K562 (cell line): ENCODE measurements at regions not wholly inside any gene's neighbourhood (a gene's known extent, or its start where the extent isn't known, plus 50 kb on each side); places are given as distances from the start of the nearest gene placed in this dataset.

ENCODE experiments used
- ATAC-seq: fragments of 200-7000 bp; cut with Tn5 transposase; 3 replicates; pipeline ENCODE4 v1.9.1; 2020; ENCODE audit warnings: moderate library complexity
- BruUV-seq: library from RNA; stranded (reverse); fragments of 400-500 nt; replicated peaks from 2 replicates; lab custom pipeline; 2021; lab: Mats Ljungman, UMichigan
- CTCF ChIA-PET: fragments of 300-600 bp; formaldehyde crosslinking; extraction: SDS; loops from one replicate; lab custom pipeline; 2021; ENCODE audit warnings: low intra/inter-chr PET ratio; lab: Yijun Ruan, JAX
- POLR2A ChIA-PET: fragments of 300-600, 350-650 bp; sonication (Branson Sonifier 250); formaldehyde crosslinking; extraction: SDS; loops from one replicate; lab custom pipeline; 2021; ENCODE audit warnings: antibody characterized with exemption, inconsistent platforms; lab: Yijun Ruan, JAX
- DNase-seq, 4 experiments: peaks; one replicate each; pipeline versions ENCODE4 v3.0.0 to v3.0.0-alpha.2; 2011 to 2018; ENCODE audit warnings: low spot score in 3 of 4, mixed read lengths in 3 of 4; ENCODE audit errors: extremely low read depth in 1 of 4
- FAIRE-seq: peaks from 2 replicates; lab custom pipeline; 2011; peaks lifted over from hg19 to GRCh38; lab: Jason Lieb, UNC
- H2AFZ ChIP-seq: 2 replicates; pipeline ENCODE4 v1.6.0; 2011; ENCODE audit warnings: low read depth, low read length, control low read depth, inconsistent platforms
- H3K27ac ChIP-seq: fragments of 200-600 bp; 3 replicates; pipeline ENCODE4 v1.8.0; 2011; ENCODE audit warnings: low read depth, mild to moderate bottlenecking, control low read depth, inconsistent platforms, low read length, moderate library complexity, mixed read lengths; ENCODE audit errors: extremely low read depth
- H3K27me3 ChIP-seq, 2 experiments: fragments of 300-600 bp in 1 of 2; 2 replicates in 1 of 2; 3 replicates in 1 of 2; pipeline versions ENCODE4 v1.6.0 to v1.8.0; 2011; ENCODE audit warnings: inconsistent platforms in 2 of 2, low read length in 2 of 2, mild to moderate bottlenecking in 1 of 2, mixed read lengths in 1 of 2, moderate library complexity in 1 of 2; ENCODE audit not compliant: control insufficient read depth in 2 of 2, insufficient read depth in 2 of 2
- H3K36me3 ChIP-seq: fragments of 300-600 bp; 3 replicates; pipeline ENCODE4 v1.8.0; 2011; ENCODE audit warnings: mild to moderate bottlenecking, low read length, inconsistent platforms; ENCODE audit not compliant: control insufficient read depth, insufficient read depth
- H3K4me1 ChIP-seq, 2 experiments: fragments of 200-600 bp in 1 of 2; replicated peaks in 1 of 2; 2 replicates in 1 of 2; 3 replicates in 1 of 2; pipeline versions ENCODE4 v1.5.1 to v1.8.0; 2011; ENCODE audit warnings: inconsistent platforms in 2 of 2, low read length in 2 of 2, mild to moderate bottlenecking in 1 of 2, mixed read lengths in 1 of 2, moderate library complexity in 1 of 2; ENCODE audit not compliant: control insufficient read depth in 2 of 2, insufficient read depth in 2 of 2
- H3K4me2 ChIP-seq: 2 replicates; pipeline ENCODE4 v1.6.1; 2011; ENCODE audit warnings: low read length, control low read depth, inconsistent platforms, mixed read lengths; ENCODE audit not compliant: insufficient read depth
- H3K4me3 ChIP-seq: fragments of 200-600 bp; sonication (generic), shearing (Covaris generic); 2 replicates; pipeline ENCODE4 v1.5.1; 2016; ENCODE audit warnings: control low read depth, inconsistent platforms
- H3K79me2 ChIP-seq: fragments of 200-600 bp; 3 replicates; pipeline ENCODE4 v1.8.0; 2011; ENCODE audit warnings: low read length, inconsistent platforms; ENCODE audit not compliant: control insufficient read depth, insufficient read depth
- H3K9ac ChIP-seq, 2 experiments: 2 replicates each; pipeline versions ENCODE4 v1.6.0 to v1.6.1; 2011; ENCODE audit warnings: low read depth in 2 of 2, low read length in 2 of 2, control low read depth in 1 of 2, inconsistent platforms in 1 of 2, mild to moderate bottlenecking in 1 of 2, mixed read lengths in 1 of 2; ENCODE audit not compliant: insufficient read depth in 1 of 2
- H3K9me1 ChIP-seq: one replicate; pipeline ENCODE4 v1.6.0; 2011; ENCODE audit warnings: inconsistent platforms, mild to moderate bottlenecking, low read length, moderate library complexity; ENCODE audit not compliant: control insufficient read depth, insufficient read depth
- H3K9me3 ChIP-seq: replicated peaks from 2 replicates; pipeline ENCODE4 v1.5.1; 2011; ENCODE audit warnings: low read depth, low read length, inconsistent platforms; ENCODE audit not compliant: control insufficient read depth, insufficient read depth
- H4K20me1 ChIP-seq: replicated peaks from 2 replicates; pipeline ENCODE4 v1.6.1; 2011; ENCODE audit warnings: low read length, inconsistent platforms, mixed read lengths; ENCODE audit not compliant: control insufficient read depth, insufficient read depth
- CBFA2T2 ChIP-seq: fragments of 450-650 bp; conservative IDR thresholded peaks from 2 replicates; pipeline ENCODE4 v1.6.1; 2017; ENCODE audit warnings: mild to moderate bottlenecking
- CTCFL ChIP-seq: IDR thresholded peaks from 2 replicates; pipeline ENCODE4 v1.6.1; 2011; ENCODE audit warnings: borderline replicate concordance, low read depth, mild to moderate bottlenecking, moderate library complexity, low read length; ENCODE audit not compliant: insufficient read depth, poor library complexity, severe bottlenecking
- DMBX1 ChIP-seq: fragments of 250-450 bp; sonication (Bioruptor Pico); IDR thresholded peaks from 2 replicates; pipeline ENCODE4 v1.8.0; 2022; ENCODE audit warnings: inconsistent platforms, mild to moderate bottlenecking, moderate library complexity, borderline replicate concordance
- HNRNPK ChIP-seq: fragments of 200-400 bp; formaldehyde crosslinking; IDR thresholded peaks from one replicate; pipeline ENCODE4 v1.6.1; 2018; ENCODE audit warnings: mild to moderate bottlenecking, low read depth, low read length; ENCODE audit not compliant: poor library complexity, severe bottlenecking
- MBD2 ChIP-seq: sonication (generic); IDR thresholded peaks from 2 replicates; pipeline ENCODE4 v1.6.1; 2016; ENCODE audit warnings: low read depth, borderline replicate concordance
- MECOM ChIP-seq: fragments of 250-450 bp; sonication (Bioruptor Pico); IDR thresholded peaks from 2 replicates; pipeline ENCODE4 v1.8.0; 2022; ENCODE audit warnings: inconsistent platforms
- NKRF ChIP-seq: fragments of 450-650 bp; IDR thresholded peaks from 2 replicates; pipeline ENCODE4 v1.6.1; 2016; ENCODE audit warnings: borderline replicate concordance
- ZC3H4 ChIP-seq: sonication (generic); formaldehyde crosslinking; IDR thresholded peaks from 2 replicates; pipeline ENCODE4 v1.9.0; 2021; ENCODE audit warnings: missing genetic modification reagents, borderline replicate concordance
- ZNF143 ChIP-seq: sonication (generic); formaldehyde crosslinking; IDR thresholded peaks from 2 replicates; pipeline ENCODE4 v1.9.0; 2022; ENCODE audit warnings: mild to moderate bottlenecking, missing genetic modification reagents
- ZNF398 ChIP-seq: fragments of 250-450 bp; sonication (Bioruptor Pico); IDR thresholded peaks from 2 replicates; pipeline ENCODE4 v1.8.0; 2021; ENCODE audit warnings: moderate library complexity, mild to moderate bottlenecking, inconsistent platforms
- ZNF431 ChIP-seq: sonication (generic); formaldehyde crosslinking; IDR thresholded peaks from 2 replicates; pipeline ENCODE4 v1.8.0; 2022; ENCODE audit warnings: mild to moderate bottlenecking, missing genetic modification reagents
- WGBS: fragments of 100-300 bp; shearing (Covaris generic); methylation state at CpG from one replicate; pipeline ENCODE4 v1.1.6; 2016; ENCODE audit warnings: low coverage, mixed read lengths; ENCODE audit not compliant: insufficient coverage; ENCODE audit errors: missing lambda C conversion rate; 5-methylcytosine and 5-hydroxymethylcytosine counted together
- in situ Hi-C: fragments of 300-500 bp; cut with MboI; formaldehyde crosslinking; loops from 4 replicates; pipeline ENCODE4 v1.15.0; 2018; ENCODE audit warnings: inconsistent platforms, mixed read lengths
- intact Hi-C: fragments of 100-400 bp; cut with micrococcal nuclease; formaldehyde crosslinking; loops from 2 replicates; pipeline ENCODE4 v1.14.2; 2022

GRCh38 chr5:128770907-128771306 is 194.4 kb upstream of the SLC27A6 start:
- Histone ChIP-seq H3K4me2 (no peak overlapping the region), H3K27me3 (no peaks in the 10 kb centered on the region), H3K4me1 (no peaks in the 10 kb centered on the region), H3K9me1 (no peaks in the 10 kb centered on the region), H3K36me3 (no peaks in the 10 kb centered on the region), H3K79me2 (no peaks in the 10 kb centered on the region), H3K9ac (no peak overlapping the region), H3K4me3 (no peak overlapping the region), H3K27ac (no peak overlapping the region), H2AFZ (no peak overlapping the region), H4K20me1 (no peaks in the 10 kb centered on the region), H3K9me3 (no peaks in the 10 kb centered on the region)
- CTCF ChIA-PET: no interaction called here
- 0% methylated on average over 2 of the region's 2 CpGs for WGBS
- in situ Hi-C loops (no loop called here), intact Hi-C loops (no loop called here)
- ATAC-seq: no peak
- BruUV-seq: no TSS peak
- no peak for FAIRE-seq
- DNase-seq: no peak
- POLR2A ChIA-PET: no interaction called here
- TF ChIP-seq CTCFL: no peak
- no peak for TF ChIP-seq HNRNPK
- TF ChIP-seq ZNF143 (CRISPR knock-in tag): no peak
- TF ChIP-seq ZNF431 (CRISPR knock-in tag): no peak
- no peak for TF ChIP-seq CBFA2T2
- TF ChIP-seq ZC3H4 (CRISPR knock-in tag): no peak
- TF ChIP-seq NKRF: no peak
- no peak for TF ChIP-seq DMBX1 (CRISPR knock-in tag)
- no peak for TF ChIP-seq MBD2
- TF ChIP-seq ZNF398 (CRISPR knock-in tag): no peak
- no peak for TF ChIP-seq MECOM (CRISPR knock-in tag)
